GM23338 (cell line): ENCODE measurements at regions not wholly inside any gene's neighbourhood (a gene's known extent, or its start where the extent isn't known, plus 50 kb on each side); places are given as distances from the start of the nearest gene placed in this dataset.

Experiments
- ATAC-seq: fragments of 200-7000 bp; cut with Tn5 transposase; 3 replicates; pipeline ENCODE4 v1.9.1; 2020
- DNase-seq: peaks from one replicate; pipeline ENCODE4 v3.0.0-alpha.2; 2015; ENCODE audit warnings: low spot score
- H2AFZ ChIP-seq: fragments of 200-600 bp; sonication (generic); 2 replicates; pipeline ENCODE4 v1.8.0; 2016; ENCODE audit warnings: antibody characterized with exemption, mild to moderate bottlenecking, moderate library complexity
- H3F3A ChIP-seq: fragments of 200-600 bp; sonication (generic); replicated peaks from 2 replicates; pipeline ENCODE4 v1.8.0; 2017; ENCODE audit warnings: antibody characterized with exemption, mixed run types, low read depth
- H3K27ac ChIP-seq: fragments of 200-600 bp; sonication (generic); 2 replicates; pipeline ENCODE4 v1.6.1; 2016; ENCODE audit warnings: low read depth
- H3K27me3 ChIP-seq: fragments of 200-600 bp; sonication (generic); 2 replicates; pipeline ENCODE4 v1.8.0; 2016; ENCODE audit warnings: mild to moderate bottlenecking, mixed run types, moderate library complexity; ENCODE audit not compliant: insufficient read depth
- H3K36me3 ChIP-seq: fragments of 200-600 bp; sonication (generic); 2 replicates; pipeline ENCODE4 v1.8.0; 2016; ENCODE audit warnings: mild to moderate bottlenecking; ENCODE audit not compliant: insufficient read depth
- H3K4me1 ChIP-seq: fragments of 200-600 bp; sonication (generic); 2 replicates; pipeline ENCODE4 v1.8.0; 2016; ENCODE audit warnings: mild to moderate bottlenecking, moderate library complexity; ENCODE audit not compliant: insufficient read depth
- H3K4me2 ChIP-seq: fragments of 200-600 bp; sonication (generic); 2 replicates; pipeline ENCODE4 v1.7.1; 2017; ENCODE audit warnings: mixed run types
- H3K4me3 ChIP-seq: fragments of 200-600 bp; sonication (generic); 2 replicates; pipeline ENCODE4 v1.6.1; 2016; ENCODE audit warnings: mixed run types
- H3K79me2 ChIP-seq: fragments of 200-600 bp; sonication (generic); replicated peaks from 2 replicates; pipeline ENCODE4 v1.8.0; 2017; ENCODE audit warnings: mild to moderate bottlenecking; ENCODE audit not compliant: insufficient read depth
- H3K9me2 ChIP-seq: fragments of 200-600 bp; sonication (generic); 2 replicates; pipeline ENCODE4 v1.8.0; 2017; ENCODE audit not compliant: insufficient read depth
- H4K20me1 ChIP-seq: fragments of 200-600 bp; sonication (generic); replicated peaks from 2 replicates; pipeline ENCODE4 v1.8.0; 2017; ENCODE audit warnings: mild to moderate bottlenecking; ENCODE audit not compliant: insufficient read depth
- H3K27ac Mint-ChIP-seq: 2 replicates; pipeline ENCODE4 v1.8.0; 2020; ENCODE audit warnings: inconsistent platforms, mild to moderate bottlenecking, moderate library complexity, mixed read lengths
- H3K27me3 Mint-ChIP-seq: 3 replicates; pipeline ENCODE4 v1.8.0; 2022; ENCODE audit warnings: low read depth, mild to moderate bottlenecking, moderate library complexity, mixed read lengths, inconsistent platforms; ENCODE audit not compliant: insufficient read depth, poor library complexity
- H3K36me3 Mint-ChIP-seq: 3 replicates; pipeline ENCODE4 v1.8.0; 2021; ENCODE audit warnings: low read depth, mild to moderate bottlenecking, inconsistent platforms, moderate library complexity, mixed read lengths
- H3K4me1 Mint-ChIP-seq: 3 replicates; pipeline ENCODE4 v1.8.0; 2020; ENCODE audit warnings: mild to moderate bottlenecking, inconsistent platforms, mixed read lengths
- H3K4me3 Mint-ChIP-seq: 3 replicates; pipeline ENCODE4 v1.8.0; 2021; ENCODE audit warnings: moderate library complexity, mild to moderate bottlenecking, inconsistent platforms, mixed read lengths
- H3K9me3 Mint-ChIP-seq: 3 replicates; pipeline ENCODE4 v1.8.0; 2020; ENCODE audit warnings: moderate library complexity, mild to moderate bottlenecking, inconsistent platforms, mixed read lengths
- CREB1 ChIP-seq: fragments of 250-450 bp; sonication (Bioruptor Pico); IDR thresholded peaks from 2 replicates; pipeline ENCODE4 v1.5.0; 2020; ENCODE audit warnings: low read depth, mild to moderate bottlenecking, moderate library complexity
- ETS1 ChIP-seq: IDR thresholded peaks from 2 replicates; pipeline ENCODE4 v1.6.1; 2016; ENCODE audit warnings: antibody characterized with exemption
- EZH2 ChIP-seq: fragments of 200-600 bp; sonication (generic); IDR thresholded peaks from one replicate; pipeline ENCODE4 v1.8.0; 2017; ENCODE audit warnings: antibody characterized with exemption, mild to moderate bottlenecking, low read depth; ENCODE audit not compliant: unreplicated experiment
- EZH2phosphoT487 ChIP-seq: fragments of 200-600 bp; sonication (generic); IDR thresholded peaks from one replicate; pipeline ENCODE4 v1.8.1; 2018; ENCODE audit warnings: antibody characterized with exemption; ENCODE audit not compliant: unreplicated experiment
- JUNB ChIP-seq: IDR thresholded peaks from one replicate; pipeline ENCODE4 v1.6.1; 2016; ENCODE audit warnings: antibody characterized with exemption; ENCODE audit not compliant: unreplicated experiment
- NANOG ChIP-seq: IDR thresholded peaks from 2 replicates; pipeline ENCODE4 v1.6.1; 2016; ENCODE audit warnings: antibody characterized with exemption, borderline replicate concordance
- POLR2AphosphoS5 ChIP-seq: IDR thresholded peaks from 2 replicates; pipeline ENCODE4 v1.6.1; 2016; ENCODE audit warnings: antibody characterized with exemption, low read depth
- STAT1 ChIP-seq: IDR thresholded peaks from one replicate; pipeline ENCODE4 v1.6.1; 2016; ENCODE audit warnings: antibody characterized with exemption; ENCODE audit not compliant: unreplicated experiment
- ZNF114 ChIP-seq: fragments of 250-450 bp; sonication (Bioruptor Pico); IDR thresholded peaks from 2 replicates; pipeline ENCODE4 v1.5.0; 2020; ENCODE audit warnings: mild to moderate bottlenecking, moderate library complexity
- ZNF331 ChIP-seq: fragments of 250-450 bp; sonication (Bioruptor Pico); IDR thresholded peaks from 2 replicates; pipeline ENCODE4 v1.5.0; 2020; ENCODE audit warnings: low read depth, mild to moderate bottlenecking, moderate library complexity
- ZNF462 ChIP-seq: fragments of 250-450 bp; sonication (Bioruptor Pico); IDR thresholded peaks from 2 replicates; pipeline ENCODE4 v1.5.0; 2020; ENCODE audit warnings: mild to moderate bottlenecking, moderate library complexity
- TF ChIP-seq, protein P1 (sequence below): IDR thresholded peaks from one replicate; pipeline ENCODE4 v1.6.1; 2018; ENCODE audit warnings: antibody characterized with exemption; ENCODE audit not compliant: unreplicated experiment

DNA sequence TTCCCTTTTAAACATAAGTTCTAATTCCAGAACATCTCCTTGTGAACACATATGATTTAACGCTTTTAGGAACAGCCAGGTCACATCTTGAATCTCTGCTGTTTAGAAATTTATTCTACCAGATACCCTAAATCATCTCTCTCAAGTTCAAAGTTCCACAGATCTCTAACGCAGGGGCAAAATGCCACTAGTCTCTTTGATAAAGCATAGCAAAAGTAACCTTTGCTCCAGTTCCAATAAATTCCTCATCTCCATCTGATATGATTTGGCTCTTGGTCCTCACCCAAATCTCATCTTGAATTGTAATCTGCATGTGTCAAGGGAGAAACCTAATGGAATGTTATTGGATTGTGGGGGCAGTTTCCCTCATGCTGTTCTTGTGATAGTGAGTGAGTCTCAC is 96.3 kb upstream of the PLEKHA5 start:
- no peaks in the 10 kb centered on the region for H3K27me3 ChIP-seq
- H3K4me1 Mint-ChIP-seq = no peaks in the 10 kb centered on the region
- no peak for ATAC-seq
- no peaks in the 10 kb centered on the region for H3K36me3 ChIP-seq
- H3K36me3 Mint-ChIP-seq = peaks cover 33% of the 10 kb centered on the region
- no peaks in the 10 kb centered on the region for H4K20me1 ChIP-seq
- H3K27ac Mint-ChIP-seq = no peak overlapping the region
- H3K4me2 ChIP-seq = no peak overlapping the region
- no peak overlapping the region for H2AFZ ChIP-seq
- TF ChIP-seq NANOG = no peak
- TF ChIP-seq POLR2AphosphoS5 = no peak
- no peak for TF ChIP-seq JUNB
- peaks cover 2% of the 10 kb centered on the region for H3K27me3 Mint-ChIP-seq
- no peaks in the 10 kb centered on the region for H3F3A ChIP-seq
- H3K9me2 ChIP-seq = peaks cover 10% of the 10 kb centered on the region; the same call in 1 of the 2 replicates
- no peak for DNase-seq
- H3K4me1 ChIP-seq = peaks cover 9% of the 10 kb centered on the region; the same call in 1 of the 2 replicates
- no peak overlapping the region for H3K4me3 Mint-ChIP-seq
- peaks cover 37% of the 10 kb centered on the region for H3K9me3 Mint-ChIP-seq
- H3K79me2 ChIP-seq = no peaks in the 10 kb centered on the region
- no peak overlapping the region for H3K4me3 ChIP-seq
- no peak overlapping the region for H3K27ac ChIP-seq

- H3F3A ChIP-seq = no peaks in the 10 kb centered on the region
- H4K20me1 ChIP-seq = no peaks in the 10 kb centered on the region
- H3K4me1 ChIP-seq = peaks cover 14% of the 10 kb centered on the region
- Mint-ChIP-seq H3K9me3 (peaks cover 37% of the 10 kb centered on the region), H3K36me3 (peaks cover 33% of the 10 kb centered on the region), H3K4me3 (no peak overlapping the region), H3K4me1 (no peaks in the 10 kb centered on the region), H3K27me3 (peaks cover 2% of the 10 kb centered on the region), H3K27ac (no peak overlapping the region)
- H3K79me2 ChIP-seq = no peaks in the 10 kb centered on the region
- H3K9me2 ChIP-seq = peaks cover 10% of the 10 kb centered on the region; the same call in 1 of the 2 replicates
- no peaks in the 10 kb centered on the region for H3K27me3 ChIP-seq
- no peak for ATAC-seq
- H3K36me3 ChIP-seq = no peaks in the 10 kb centered on the region
- H3K4me2 ChIP-seq = no peak overlapping the region
- H3K4me3 ChIP-seq = no peak overlapping the region
- no peak overlapping the region for H2AFZ ChIP-seq
- no peak for DNase-seq
- H3K27ac ChIP-seq = no peak overlapping the region
- TF ChIP-seq, protein P1, sequence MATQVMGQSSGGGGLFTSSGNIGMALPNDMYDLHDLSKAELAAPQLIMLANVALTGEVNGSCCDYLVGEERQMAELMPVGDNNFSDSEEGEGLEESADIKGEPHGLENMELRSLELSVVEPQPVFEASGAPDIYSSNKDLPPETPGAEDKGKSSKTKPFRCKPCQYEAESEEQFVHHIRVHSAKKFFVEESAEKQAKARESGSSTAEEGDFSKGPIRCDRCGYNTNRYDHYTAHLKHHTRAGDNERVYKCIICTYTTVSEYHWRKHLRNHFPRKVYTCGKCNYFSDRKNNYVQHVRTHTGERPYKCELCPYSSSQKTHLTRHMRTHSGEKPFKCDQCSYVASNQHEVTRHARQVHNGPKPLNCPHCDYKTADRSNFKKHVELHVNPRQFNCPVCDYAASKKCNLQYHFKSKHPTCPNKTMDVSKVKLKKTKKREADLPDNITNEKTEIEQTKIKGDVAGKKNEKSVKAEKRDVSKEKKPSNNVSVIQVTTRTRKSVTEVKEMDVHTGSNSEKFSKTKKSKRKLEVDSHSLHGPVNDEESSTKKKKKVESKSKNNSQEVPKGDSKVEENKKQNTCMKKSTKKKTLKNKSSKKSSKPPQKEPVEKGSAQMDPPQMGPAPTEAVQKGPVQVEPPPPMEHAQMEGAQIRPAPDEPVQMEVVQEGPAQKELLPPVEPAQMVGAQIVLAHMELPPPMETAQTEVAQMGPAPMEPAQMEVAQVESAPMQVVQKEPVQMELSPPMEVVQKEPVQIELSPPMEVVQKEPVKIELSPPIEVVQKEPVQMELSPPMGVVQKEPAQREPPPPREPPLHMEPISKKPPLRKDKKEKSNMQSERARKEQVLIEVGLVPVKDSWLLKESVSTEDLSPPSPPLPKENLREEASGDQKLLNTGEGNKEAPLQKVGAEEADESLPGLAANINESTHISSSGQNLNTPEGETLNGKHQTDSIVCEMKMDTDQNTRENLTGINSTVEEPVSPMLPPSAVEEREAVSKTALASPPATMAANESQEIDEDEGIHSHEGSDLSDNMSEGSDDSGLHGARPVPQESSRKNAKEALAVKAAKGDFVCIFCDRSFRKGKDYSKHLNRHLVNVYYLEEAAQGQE = no peak
- no peak for TF ChIP-seq EZH2
- no peak for TF ChIP-seq NANOG
- TF ChIP-seq STAT1 = no peak
- no peak for TF ChIP-seq CREB1 (CRISPR knock-in tag)
- TF ChIP-seq EZH2phosphoT487 = no peak
- TF ChIP-seq ZNF462 (CRISPR knock-in tag) = no peak
- no peak for TF ChIP-seq POLR2AphosphoS5
- no peak for TF ChIP-seq ZNF331 (CRISPR knock-in tag)
- TF ChIP-seq ZNF114 = no peak
- no peak for TF ChIP-seq ETS1
Observed at GRCh38 chr12:19034937-19035336, 94.6 kb upstream of the PLEKHA5 start.
